ENCODE measurements at regions not wholly inside any gene's neighbourhood (a gene's known extent, or its start where the extent isn't known, plus 50 kb on each side); places are given as distances from the start of the nearest gene placed in this dataset.

DNA sequence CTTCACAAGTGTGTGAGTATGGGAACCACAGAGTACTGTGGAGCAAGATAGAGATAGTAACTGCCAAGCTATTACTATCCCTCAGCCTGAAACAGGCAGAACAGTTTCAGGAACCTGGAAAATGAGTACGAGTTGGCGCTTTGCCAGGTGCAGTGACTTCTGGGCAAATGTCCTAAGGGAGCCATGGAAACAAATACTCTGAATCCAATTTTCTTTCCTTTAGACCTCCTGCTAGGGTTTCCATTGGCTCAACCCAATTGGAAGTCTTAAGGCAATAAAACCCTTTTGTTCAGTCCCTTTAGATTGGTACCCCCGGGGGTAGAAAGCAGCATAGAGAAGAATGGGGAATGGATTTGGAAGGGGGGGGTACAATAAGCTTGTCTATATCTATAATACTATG, 205.0 kb upstream of the EPHA7 start:
- no peaks in the 10 kb centered on the region for H3K27me3 ChIP-seq (ENCODE audit: control insufficient read depth in 4 of 4, insufficient read depth in 4 of 4, low read length in 3 of 4)
- H3K4me1 ChIP-seq (ENCODE audit: control insufficient read depth in 4 of 4, insufficient read depth in 4 of 4, low read length in 3 of 4): no peaks in the 10 kb centered on the region

DNA sequence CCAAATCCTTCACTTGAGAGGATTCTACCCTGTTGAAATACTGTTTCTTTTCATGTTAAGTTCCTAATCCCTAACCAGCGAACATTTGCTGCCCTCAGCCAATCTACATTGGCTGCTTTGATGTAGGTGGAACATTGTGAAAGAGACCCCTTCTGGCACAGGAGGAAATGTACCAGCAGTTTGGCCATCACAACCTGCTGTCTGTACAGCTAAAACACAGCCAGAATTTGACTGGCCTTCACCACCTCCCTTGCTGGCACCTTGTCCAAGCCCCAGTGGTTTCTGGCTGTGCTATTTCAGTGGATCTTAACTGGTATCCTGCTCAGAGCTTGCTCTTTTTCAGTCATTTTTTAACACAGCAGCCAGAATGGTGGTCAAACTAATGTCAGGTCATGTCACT, 202.1 kb upstream of the EPHA7 start:
- DNase-seq (ENCODE audit: low spot score): no peak
- no peak overlapping the region for H3K27ac ChIP-seq (ENCODE audit: low read depth in 1 of 2, low read length in 2 of 2)
- no peaks in the 10 kb centered on the region for H3K4me1 ChIP-seq (ENCODE audit: control insufficient read depth in 4 of 4, insufficient read depth in 4 of 4, low read length in 3 of 4)
- no peaks in the 10 kb centered on the region for H3K36me3 ChIP-seq (ENCODE audit: control insufficient read depth in 4 of 4, insufficient read depth in 3 of 4, low read depth in 1 of 4, low read length in 3 of 4)
- no peak overlapping the region for H3K9ac ChIP-seq (ENCODE audit: low read depth in 1 of 2, low read length in 2 of 2)
- no peaks in the 10 kb centered on the region for H3K9me3 ChIP-seq (ENCODE audit: control insufficient read depth in 4 of 4, low read length in 3 of 4)
- no peaks in the 10 kb centered on the region for H3K27me3 ChIP-seq (ENCODE audit: control insufficient read depth in 4 of 4, insufficient read depth in 4 of 4, low read length in 3 of 4)
- WGBS: 63% methylated on average over 1 of the region's 1 CpG
- H3K4me3 ChIP-seq (ENCODE audit: low read depth in 1 of 3, low read length in 3 of 3): no peak overlapping the region
- no peak for TF ChIP-seq YY1 (IDR thresholded peaks at IDR 0.05)
- no peak for TF ChIP-seq NR2F2 (IDR thresholded peaks at IDR 0.05)
- no peak for TF ChIP-seq TAF1 (conservative IDR thresholded peaks at IDR 0.05)
- TF ChIP-seq, protein P1, sequence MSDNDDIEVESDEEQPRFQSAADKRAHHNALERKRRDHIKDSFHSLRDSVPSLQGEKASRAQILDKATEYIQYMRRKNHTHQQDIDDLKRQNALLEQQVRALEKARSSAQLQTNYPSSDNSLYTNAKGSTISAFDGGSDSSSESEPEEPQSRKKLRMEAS (IDR thresholded peaks at IDR 0.05): no peak
- no peak for TF ChIP-seq RAD21 (IDR thresholded peaks at IDR 0.05)
- no peak for TF ChIP-seq HNF4A (conservative IDR thresholded peaks at IDR 0.05)
- no peak for TF ChIP-seq FOXA2 (IDR thresholded peaks at IDR 0.05)
- TF ChIP-seq, protein P2, sequence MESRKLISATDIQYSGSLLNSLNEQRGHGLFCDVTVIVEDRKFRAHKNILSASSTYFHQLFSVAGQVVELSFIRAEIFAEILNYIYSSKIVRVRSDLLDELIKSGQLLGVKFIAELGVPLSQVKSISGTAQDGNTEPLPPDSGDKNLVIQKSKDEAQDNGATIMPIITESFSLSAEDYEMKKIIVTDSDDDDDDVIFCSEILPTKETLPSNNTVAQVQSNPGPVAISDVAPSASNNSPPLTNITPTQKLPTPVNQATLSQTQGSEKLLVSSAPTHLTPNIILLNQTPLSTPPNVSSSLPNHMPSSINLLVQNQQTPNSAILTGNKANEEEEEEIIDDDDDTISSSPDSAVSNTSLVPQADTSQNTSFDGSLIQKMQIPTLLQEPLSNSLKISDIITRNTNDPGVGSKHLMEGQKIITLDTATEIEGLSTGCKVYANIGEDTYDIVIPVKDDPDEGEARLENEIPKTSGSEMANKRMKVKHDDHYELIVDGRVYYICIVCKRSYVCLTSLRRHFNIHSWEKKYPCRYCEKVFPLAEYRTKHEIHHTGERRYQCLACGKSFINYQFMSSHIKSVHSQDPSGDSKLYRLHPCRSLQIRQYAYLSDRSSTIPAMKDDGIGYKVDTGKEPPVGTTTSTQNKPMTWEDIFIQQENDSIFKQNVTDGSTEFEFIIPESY (IDR thresholded peaks at IDR 0.05): no peak
- TF ChIP-seq SP1 (IDR thresholded peaks at IDR 0.05): no peak
- TF ChIP-seq, protein P3, sequence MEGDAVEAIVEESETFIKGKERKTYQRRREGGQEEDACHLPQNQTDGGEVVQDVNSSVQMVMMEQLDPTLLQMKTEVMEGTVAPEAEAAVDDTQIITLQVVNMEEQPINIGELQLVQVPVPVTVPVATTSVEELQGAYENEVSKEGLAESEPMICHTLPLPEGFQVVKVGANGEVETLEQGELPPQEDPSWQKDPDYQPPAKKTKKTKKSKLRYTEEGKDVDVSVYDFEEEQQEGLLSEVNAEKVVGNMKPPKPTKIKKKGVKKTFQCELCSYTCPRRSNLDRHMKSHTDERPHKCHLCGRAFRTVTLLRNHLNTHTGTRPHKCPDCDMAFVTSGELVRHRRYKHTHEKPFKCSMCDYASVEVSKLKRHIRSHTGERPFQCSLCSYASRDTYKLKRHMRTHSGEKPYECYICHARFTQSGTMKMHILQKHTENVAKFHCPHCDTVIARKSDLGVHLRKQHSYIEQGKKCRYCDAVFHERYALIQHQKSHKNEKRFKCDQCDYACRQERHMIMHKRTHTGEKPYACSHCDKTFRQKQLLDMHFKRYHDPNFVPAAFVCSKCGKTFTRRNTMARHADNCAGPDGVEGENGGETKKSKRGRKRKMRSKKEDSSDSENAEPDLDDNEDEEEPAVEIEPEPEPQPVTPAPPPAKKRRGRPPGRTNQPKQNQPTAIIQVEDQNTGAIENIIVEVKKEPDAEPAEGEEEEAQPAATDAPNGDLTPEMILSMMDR (IDR thresholded peaks at IDR 0.05; ENCODE audit: low read depth, low read length, missing input control): no peak
- TF ChIP-seq JUND (IDR thresholded peaks at IDR 0.05): no peak
- no peak for TF ChIP-seq RXRA (IDR thresholded peaks at IDR 0.05)
- no peak for TF ChIP-seq FOXA1 (IDR thresholded peaks at IDR 0.05)
- TF ChIP-seq, protein P4, sequence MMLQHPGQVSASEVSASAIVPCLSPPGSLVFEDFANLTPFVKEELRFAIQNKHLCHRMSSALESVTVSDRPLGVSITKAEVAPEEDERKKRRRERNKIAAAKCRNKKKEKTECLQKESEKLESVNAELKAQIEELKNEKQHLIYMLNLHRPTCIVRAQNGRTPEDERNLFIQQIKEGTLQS (IDR thresholded peaks at IDR 0.05): no peak
- no peak for TF ChIP-seq HNF4G (IDR thresholded peaks at IDR 0.05)

More for the DNA sequence above, 205.0 kb upstream of the EPHA7 start:
- no peak for DNase-seq (ENCODE audit: low spot score)
- 56% methylated on average over 3 of the region's 3 CpGs for WGBS
- TF ChIP-seq GABPA (IDR thresholded peaks at IDR 0.05 in 1 of 2, conservative IDR thresholded peaks at IDR 0.05 in 1 of 2) (no peak), HNF4G (IDR thresholded peaks at IDR 0.05) (no peak), EGR1 (IDR thresholded peaks at IDR 0.05; ENCODE audit: low read depth in 2 of 2) (no peak), JUND (IDR thresholded peaks at IDR 0.05) (no peak)
- TF ChIP-seq, protein P4 (IDR thresholded peaks at IDR 0.05): no peak
- TF ChIP-seq, protein P3 (IDR thresholded peaks at IDR 0.05; ENCODE audit: low read depth, low read length, missing input control): no peak
- H3K9me3 ChIP-seq (ENCODE audit: control insufficient read depth in 4 of 4, low read length in 3 of 4): no peaks in the 10 kb centered on the region
- no peak overlapping the region for H3K9ac ChIP-seq (ENCODE audit: low read depth in 1 of 2, low read length in 2 of 2)
- H3K36me3 ChIP-seq (ENCODE audit: control insufficient read depth in 4 of 4, insufficient read depth in 3 of 4, low read depth in 1 of 4, low read length in 3 of 4): no peaks in the 10 kb centered on the region
- H3K27ac ChIP-seq (ENCODE audit: low read depth in 1 of 2, low read length in 2 of 2): no peak overlapping the region
- H3K4me3 ChIP-seq (ENCODE audit: low read depth in 1 of 3, low read length in 3 of 3): no peak overlapping the region
